ENCODE measurements at regions not wholly inside any gene's neighbourhood (a gene's known extent, or its start where the extent isn't known, plus 50 kb on each side); places are given as distances from the start of the nearest gene placed in this dataset.

DNA sequence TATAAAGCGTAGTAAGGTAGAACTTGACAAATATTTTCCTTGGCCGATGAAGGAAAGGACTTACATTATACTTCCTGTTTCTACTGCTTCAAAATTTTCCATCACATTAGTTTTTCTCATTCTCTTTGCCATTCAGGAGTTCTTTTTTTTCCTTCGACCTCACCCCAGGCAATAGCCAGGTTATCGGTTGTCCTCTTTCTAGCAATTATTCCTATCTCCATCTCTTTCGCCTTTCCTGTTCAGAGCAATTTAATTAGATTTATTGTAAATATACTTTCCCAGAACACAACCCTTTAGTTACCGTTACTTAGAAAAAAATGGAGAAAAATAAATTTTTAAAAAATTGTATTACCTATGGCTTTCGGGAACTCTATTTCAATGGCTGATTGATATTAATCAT lies 205.2 kb downstream of the KCNJ2 start (continued):
- no peak for TF ChIP-seq CHD7 (IDR thresholded peaks at IDR 0.05; ENCODE audit: insufficient replicate concordance, low read length)
- TF ChIP-seq TAF1 (IDR thresholded peaks at IDR 0.05; ENCODE audit: low read depth, low read length), result no peak
- no peak for TF ChIP-seq SIRT6 (IDR thresholded peaks at IDR 0.05; ENCODE audit: low read length)
- no peak for TF ChIP-seq ZNF274 (IDR thresholded peaks at IDR 0.05; ENCODE audit: borderline replicate concordance, extremely low read depth, low read length)
- TF ChIP-seq KDM5A (IDR thresholded peaks at IDR 0.05; ENCODE audit: low read length), result no peak
- no peak for TF ChIP-seq SP4 (IDR thresholded peaks at IDR 0.05; ENCODE audit: low read length)
- TF ChIP-seq FOSL1 (IDR thresholded peaks at IDR 0.05; ENCODE audit: insufficient read depth, low read depth, low read length), result no peak
- TF ChIP-seq HDAC2 (IDR thresholded peaks at IDR 0.05; ENCODE audit: borderline replicate concordance in 1 of 2, low read depth in 2 of 2, low read length in 2 of 2), result no peak
- no peak for TF ChIP-seq JUND (IDR thresholded peaks at IDR 0.05; ENCODE audit: low read length)
- TF ChIP-seq POLR2A (IDR thresholded peaks at IDR 0.05; ENCODE audit: control extremely low read depth in 1 of 2, low read depth in 2 of 2, low read length in 2 of 2), result no peak
- TF ChIP-seq, protein P1, sequence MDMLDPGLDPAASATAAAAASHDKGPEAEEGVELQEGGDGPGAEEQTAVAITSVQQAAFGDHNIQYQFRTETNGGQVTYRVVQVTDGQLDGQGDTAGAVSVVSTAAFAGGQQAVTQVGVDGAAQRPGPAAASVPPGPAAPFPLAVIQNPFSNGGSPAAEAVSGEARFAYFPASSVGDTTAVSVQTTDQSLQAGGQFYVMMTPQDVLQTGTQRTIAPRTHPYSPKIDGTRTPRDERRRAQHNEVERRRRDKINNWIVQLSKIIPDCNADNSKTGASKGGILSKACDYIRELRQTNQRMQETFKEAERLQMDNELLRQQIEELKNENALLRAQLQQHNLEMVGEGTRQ (IDR thresholded peaks at IDR 0.05; ENCODE audit: low read length), result no peak
- TF ChIP-seq POU5F1 (IDR thresholded peaks at IDR 0.05; ENCODE audit: low read depth, low read length), result no peak
- no peak for TF ChIP-seq SIX5 (IDR thresholded peaks at IDR 0.05; ENCODE audit: low read depth, low read length)
